ENCODE measurements at regions not wholly inside any gene's neighbourhood (a gene's known extent, or its start where the extent isn't known, plus 50 kb on each side); places are given as distances from the start of the nearest gene placed in this dataset.

DNA sequence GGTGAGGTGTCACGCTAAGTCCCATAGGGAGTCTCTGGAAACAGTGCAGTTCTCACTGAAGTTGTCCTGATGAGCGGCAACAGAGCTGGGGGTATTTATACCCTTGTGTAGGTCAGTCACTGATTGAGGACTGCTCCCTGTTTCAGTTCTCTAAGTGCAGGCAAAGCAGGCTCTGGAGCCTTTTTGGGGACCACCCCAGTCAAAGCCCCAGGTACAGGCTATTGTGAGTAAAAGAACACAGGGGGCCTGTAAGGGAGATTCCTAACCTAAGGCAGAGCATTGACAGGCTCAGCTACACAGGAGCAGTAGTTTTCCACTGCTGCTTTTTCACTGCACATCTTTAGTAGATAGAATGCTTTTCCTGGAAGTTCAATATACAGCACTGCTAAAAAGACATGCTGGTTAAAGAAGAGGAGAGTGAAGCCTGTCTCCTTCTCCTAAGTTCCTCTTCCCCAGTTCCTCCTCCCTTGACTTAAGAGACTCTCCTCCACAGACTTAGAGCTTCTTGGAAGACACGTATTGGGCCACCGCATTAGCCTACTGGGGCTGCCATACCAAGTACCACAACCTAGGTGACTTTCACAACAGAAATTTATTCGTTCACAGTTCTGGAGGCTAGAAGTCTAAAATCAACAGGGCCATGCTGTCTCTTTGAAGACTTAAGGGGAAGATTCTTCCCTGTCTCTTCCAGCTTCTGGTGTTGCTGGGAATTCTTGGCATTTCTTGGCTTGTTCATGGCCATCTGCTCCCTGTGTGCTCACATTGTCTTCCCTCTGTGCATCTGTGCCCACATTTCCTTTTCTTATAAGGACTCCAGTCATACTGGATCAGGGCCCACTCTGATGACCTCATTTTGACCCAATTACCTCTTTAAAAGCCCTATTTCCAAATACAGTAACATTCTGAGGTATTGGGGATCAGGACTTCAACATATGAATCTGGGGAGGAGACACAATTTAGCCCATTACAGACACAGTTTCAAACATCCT is 221.0 kb downstream of the ESM1 start:
- no peak overlapping the region for H3K27ac ChIP-seq (ENCODE audit: low read length)
- H3K27me3 ChIP-seq (ENCODE audit: control insufficient read depth, insufficient read depth): no peaks in the 10 kb centered on the region
- no peaks in the 10 kb centered on the region for H3K9me3 ChIP-seq (ENCODE audit: control insufficient read depth, low read length)
- H3K4me3 ChIP-seq (ENCODE audit: low read length): no peak overlapping the region
- intact Hi-C loops (cut with DNase I): loop anchor here in 1 of 4 donors (10.0 kb wide), 1 partner anchor 250 kb away; the partner anchor contains the start of gene SNX18
- ATAC-seq (no peak), DNase-seq (no peak)
- 92% methylated on average over 5 of the region's 5 CpGs for WGBS
- H3K4me1 ChIP-seq (ENCODE audit: control insufficient read depth, insufficient read depth, low read length): peaks cover 6% of the 10 kb centered on the region

DNA sequence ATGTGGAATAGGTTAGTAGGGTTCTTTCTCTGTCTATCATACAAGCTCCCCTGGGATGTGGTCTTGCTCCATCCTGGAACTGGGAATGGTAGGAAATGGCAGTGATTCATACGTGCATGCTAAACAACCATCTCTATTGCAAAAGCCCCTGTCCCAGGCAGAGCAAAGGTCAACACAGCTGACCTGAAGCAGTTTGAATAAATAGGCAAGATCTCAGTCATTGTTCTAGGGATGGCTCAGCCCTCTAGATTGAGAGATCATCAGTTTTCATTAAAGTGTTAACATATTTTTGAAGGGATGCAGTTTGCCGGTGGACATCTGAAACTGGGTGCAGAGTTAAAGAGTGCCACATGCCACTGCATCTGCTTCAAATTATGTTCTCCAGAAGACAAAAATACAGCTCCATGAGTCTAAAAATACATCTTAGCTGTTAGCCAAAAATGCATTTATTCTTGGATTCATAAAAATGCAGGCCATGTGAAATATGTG is 224.1 kb downstream of the ESM1 start:
- no peaks in the 10 kb centered on the region for H3K9me3 ChIP-seq (ENCODE audit: control insufficient read depth, low read length)
- no peak overlapping the region for H3K4me3 ChIP-seq (ENCODE audit: low read length)
- ATAC-seq (peak; percentile 65 to 85), DNase-seq (peak in 1 of 3 donors; percentile 62)
- intact Hi-C loops (cut with DNase I): loop anchor here in 1 of 4 donors (10.0 kb wide), 1 partner anchor 246 kb away; the partner anchor contains the start of gene SNX18
- H3K27me3 ChIP-seq (ENCODE audit: control insufficient read depth, insufficient read depth): no peaks in the 10 kb centered on the region
- no peak overlapping the region for H3K27ac ChIP-seq (ENCODE audit: low read length)
- 55% methylated on average over 2 of the region's 2 CpGs for WGBS
- peaks cover 6% of the 10 kb centered on the region for H3K4me1 ChIP-seq (ENCODE audit: control insufficient read depth, insufficient read depth, low read length)

DNA sequence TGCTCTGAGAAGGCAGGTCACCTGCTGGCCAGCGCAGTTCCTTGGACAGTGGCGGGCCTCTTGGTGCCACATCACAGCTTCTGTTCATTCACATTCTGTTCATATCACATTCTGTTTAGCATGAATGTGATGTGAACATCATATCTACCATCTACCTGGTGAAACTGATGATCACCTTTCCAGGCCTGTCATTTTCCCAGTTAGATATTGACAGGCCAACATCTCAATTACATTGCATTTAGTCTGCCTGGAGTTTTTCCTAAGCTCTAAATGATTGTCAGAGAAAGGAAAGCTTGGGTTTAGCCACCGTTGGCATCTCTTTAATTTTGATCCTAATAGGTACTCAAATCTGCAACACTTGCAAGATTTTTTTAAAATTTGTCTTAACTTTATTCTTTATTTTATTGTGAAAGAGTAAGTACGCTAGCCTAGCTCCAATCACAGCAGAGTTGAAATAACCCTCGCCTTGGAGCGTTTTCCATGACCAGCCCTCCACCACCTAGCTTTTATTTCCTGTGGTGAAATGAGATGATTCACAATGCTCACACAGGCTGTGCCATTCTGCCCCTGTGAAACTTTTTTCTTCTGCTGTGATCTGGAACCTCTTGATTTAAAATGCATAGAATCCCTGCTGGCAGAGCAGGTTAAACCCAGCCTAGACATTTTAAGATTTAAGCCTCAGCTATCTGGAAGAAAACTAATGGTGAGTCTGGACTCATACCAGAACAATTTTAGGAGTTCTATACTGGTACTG is 225.0 kb downstream of the ESM1 start:
- ATAC-seq (peak in 1 of 2 donors; percentile 15), DNase-seq (no peak)
- intact Hi-C loops (cut with DNase I): loop anchor here in 1 of 4 donors (10.0 kb wide), 1 partner anchor 246 kb away; the partner anchor contains the start of gene SNX18
- WGBS: 89% methylated on average over 6 of the region's 6 CpGs
- Histone ChIP-seq H3K27ac (ENCODE audit: low read length) (no peak overlapping the region), H3K9me3 (ENCODE audit: control insufficient read depth, low read length) (no peaks in the 10 kb centered on the region), H3K4me3 (ENCODE audit: low read length) (no peak overlapping the region), H3K4me1 (ENCODE audit: control insufficient read depth, insufficient read depth, low read length) (peaks cover 6% of the 10 kb centered on the region), H3K27me3 (ENCODE audit: control insufficient read depth, insufficient read depth) (no peaks in the 10 kb centered on the region)

DNA sequence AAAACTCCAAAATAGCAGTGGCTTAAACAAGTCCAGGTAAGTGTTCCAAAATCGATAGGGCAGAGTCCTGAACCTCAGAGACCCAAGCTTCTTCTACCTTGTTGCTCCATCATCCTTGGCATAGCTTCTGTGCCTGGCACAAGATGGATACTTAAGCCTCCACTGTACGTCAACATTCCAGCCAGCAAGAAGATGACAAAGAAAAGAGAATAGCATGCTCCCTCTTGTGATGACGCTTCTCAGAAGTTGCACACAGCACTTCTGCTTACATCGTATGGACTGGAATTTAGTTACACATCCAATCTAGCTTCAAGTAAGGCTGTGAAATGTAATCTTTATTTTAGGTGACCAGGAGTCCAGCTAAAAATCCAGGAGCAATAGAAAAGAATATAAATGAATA is 227.4 kb downstream of the ESM1 start:
- Histone ChIP-seq H3K4me1 (ENCODE audit: control insufficient read depth, insufficient read depth, low read length) (peaks cover 3% of the 10 kb centered on the region), H3K27me3 (ENCODE audit: control insufficient read depth, insufficient read depth) (no peaks in the 10 kb centered on the region), H3K9me3 (ENCODE audit: control insufficient read depth, low read length) (no peaks in the 10 kb centered on the region), H3K4me3 (ENCODE audit: low read length) (no peak overlapping the region), H3K27ac (ENCODE audit: low read length) (no peak overlapping the region)
- intact Hi-C loops (cut with DNase I): no loop called here
- DNase-seq: no peak
- WGBS: 60% methylated on average over 4 of the region's 4 CpGs
- no peak for ATAC-seq

DNA sequence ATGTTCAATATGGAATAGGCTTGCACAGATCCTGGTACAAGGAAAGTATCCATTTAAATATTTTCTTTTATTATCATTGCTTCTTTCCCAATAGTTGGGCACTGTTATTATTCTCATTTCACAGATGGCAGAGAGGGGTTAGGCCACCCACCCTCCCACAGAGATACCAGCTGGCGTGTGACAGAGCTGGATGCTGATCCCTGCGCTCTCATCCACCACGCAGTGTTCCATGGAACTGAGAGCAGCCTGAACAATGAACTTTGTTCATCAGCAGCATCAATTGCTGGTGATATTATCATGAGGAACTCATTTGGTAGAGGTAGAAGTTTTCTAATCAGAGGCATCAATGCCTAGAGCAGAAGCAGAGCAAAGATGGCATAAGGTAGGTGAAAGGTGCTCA is 227.9 kb downstream of the ESM1 start:
- H3K9me3 ChIP-seq (ENCODE audit: control insufficient read depth, low read length): no peaks in the 10 kb centered on the region
- 98% methylated on average over 3 of the region's 3 CpGs for whole genome bisulfite sequencing
- H3K27me3 ChIP-seq (ENCODE audit: control insufficient read depth, insufficient read depth): no peaks in the 10 kb centered on the region
- no peak overlapping the region for H3K4me3 ChIP-seq (ENCODE audit: low read length)
- intact Hi-C loops (cut with DNase I): no loop called here
- no peak for ATAC-seq
- DNase-seq: no peak
- peaks cover 3% of the 10 kb centered on the region for H3K4me1 ChIP-seq (ENCODE audit: control insufficient read depth, insufficient read depth, low read length)
- no peak overlapping the region for H3K27ac ChIP-seq (ENCODE audit: low read length)

DNA sequence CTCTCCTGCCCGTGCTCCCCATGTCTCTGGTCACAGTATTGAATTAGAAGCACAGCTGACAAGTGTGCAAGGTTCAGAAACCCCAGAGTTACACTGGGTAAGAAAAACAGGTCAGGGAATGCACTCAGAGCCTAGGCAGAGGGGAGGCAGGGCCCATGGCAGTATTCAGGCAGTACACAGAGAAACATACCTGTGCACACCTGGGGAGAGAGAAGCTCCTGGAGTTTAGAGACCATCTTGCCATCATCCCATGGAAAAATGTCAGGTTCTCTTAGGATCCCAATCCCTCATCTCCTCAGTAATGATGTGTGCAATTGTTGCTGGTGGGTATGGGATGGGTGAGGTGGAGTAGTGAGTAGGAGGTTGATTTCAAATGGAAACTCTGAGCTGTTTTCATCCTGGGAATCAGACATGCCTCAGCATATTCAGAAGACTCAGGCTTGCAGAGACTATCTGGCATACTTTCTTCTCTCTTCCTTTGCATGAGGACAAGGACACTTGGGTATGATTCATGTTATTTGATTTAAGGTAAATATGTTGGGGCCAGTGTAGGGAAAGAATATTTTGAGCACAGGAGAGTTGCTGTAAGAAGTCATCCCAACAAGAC is 228.5 kb downstream of the ESM1 start:
- H3K4me1 ChIP-seq (ENCODE audit: control insufficient read depth, insufficient read depth, low read length): peaks cover 3% of the 10 kb centered on the region
- no peaks in the 10 kb centered on the region for H3K9me3 ChIP-seq (ENCODE audit: control insufficient read depth, low read length)
- ATAC-seq (no peak), DNase-seq (no peak)
- intact Hi-C loops (cut with DNase I): no loop called here
- WGBS: 97% methylated on average over 1 of the region's 1 CpG
- no peak overlapping the region for H3K4me3 ChIP-seq (ENCODE audit: low read length)
- no peaks in the 10 kb centered on the region for H3K27me3 ChIP-seq (ENCODE audit: control insufficient read depth, insufficient read depth)
- H3K27ac ChIP-seq (ENCODE audit: low read length): no peak overlapping the region

DNA sequence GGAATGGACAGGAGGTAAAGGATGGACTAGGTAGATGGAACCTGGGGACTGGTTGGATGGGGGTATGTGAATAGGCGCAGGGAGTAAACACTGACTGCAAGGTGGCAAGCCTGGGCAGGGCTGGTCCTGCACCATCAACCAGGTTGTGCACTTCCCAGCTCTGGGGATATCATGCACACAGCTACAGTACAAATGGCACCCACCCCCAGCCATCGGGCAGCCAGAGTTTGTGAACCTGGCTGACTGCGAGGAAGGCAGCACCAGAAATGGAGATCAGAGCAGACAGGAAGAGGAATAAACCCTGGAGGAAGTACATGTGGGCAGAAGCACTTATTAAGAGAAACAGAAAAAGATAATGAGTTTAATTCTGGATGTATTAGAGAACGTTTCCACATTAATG is 229.1 kb downstream of the ESM1 start:
- Histone ChIP-seq H3K27ac (ENCODE audit: low read length) (no peak overlapping the region), H3K27me3 (ENCODE audit: control insufficient read depth, insufficient read depth) (no peaks in the 10 kb centered on the region), H3K9me3 (ENCODE audit: control insufficient read depth, low read length) (no peaks in the 10 kb centered on the region), H3K4me3 (ENCODE audit: low read length) (no peak overlapping the region), H3K4me1 (ENCODE audit: control insufficient read depth, insufficient read depth, low read length) (no peaks in the 10 kb centered on the region)
- intact Hi-C loops (cut with DNase I): no loop called here
- ATAC-seq (no peak), DNase-seq (no peak)
- 74% methylated on average over 4 of the region's 4 CpGs for WGBS

DNA sequence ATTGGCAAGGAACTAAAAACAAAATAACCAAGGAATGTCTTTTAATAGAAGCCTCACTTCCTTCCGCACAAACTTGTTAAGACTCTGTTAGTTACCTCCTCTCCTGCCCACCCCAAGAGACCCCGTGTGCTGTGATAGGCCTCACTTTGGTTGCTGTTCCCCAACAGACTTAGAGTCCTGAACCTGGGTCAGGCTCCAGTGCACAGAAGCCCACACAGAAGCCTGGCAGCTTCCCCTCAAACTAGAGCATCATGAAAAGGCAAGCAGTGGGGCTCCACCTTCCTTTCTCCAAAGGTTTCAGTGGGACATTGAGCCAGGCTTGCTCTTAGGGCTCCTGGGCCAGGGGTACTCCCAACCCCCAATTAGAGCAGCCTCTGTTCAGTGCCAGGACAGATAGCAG is 230.5 kb downstream of the ESM1 start:
- intact Hi-C loops (cut with DNase I): no loop called here
- WGBS: 74% methylated on average over 2 of the region's 2 CpGs

DNA sequence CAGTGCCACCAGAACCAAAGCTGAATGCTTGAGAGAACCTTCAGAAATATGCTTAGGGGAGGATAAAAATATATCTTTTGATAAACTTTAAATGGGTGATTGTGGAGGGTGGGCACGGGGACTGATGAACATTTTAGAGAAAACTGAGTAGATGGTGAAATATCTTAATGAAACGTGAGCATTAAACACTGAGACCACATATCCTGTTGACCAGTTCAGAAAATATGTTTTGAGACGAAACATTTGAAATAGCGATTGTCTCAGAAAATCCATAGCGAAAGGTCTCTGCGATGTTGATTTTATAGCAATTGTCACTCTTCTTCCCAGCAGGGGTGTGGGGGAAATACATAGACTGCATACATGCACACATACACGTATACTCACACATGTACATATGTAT is 231.0 kb downstream of the ESM1 start:
- H3K27ac ChIP-seq (ENCODE audit: low read length): no peak overlapping the region
- 93% methylated on average over 7 of the region's 7 CpGs for WGBS
- H3K4me1 ChIP-seq (ENCODE audit: control insufficient read depth, insufficient read depth, low read length): no peaks in the 10 kb centered on the region
- ATAC-seq: no peak
- H3K9me3 ChIP-seq (ENCODE audit: control insufficient read depth, low read length): no peaks in the 10 kb centered on the region
- intact Hi-C loops (cut with DNase I): no loop called here
- no peak for DNase-seq
- no peaks in the 10 kb centered on the region for H3K27me3 ChIP-seq (ENCODE audit: control insufficient read depth, insufficient read depth)
- no peak overlapping the region for H3K4me3 ChIP-seq (ENCODE audit: low read length)

More for the DNA sequence above, 230.5 kb downstream of the ESM1 start:
- DNase-seq (no peak), ATAC-seq (no peak)
- H3K4me3 ChIP-seq (ENCODE audit: low read length): no peak overlapping the region
- no peaks in the 10 kb centered on the region for H3K9me3 ChIP-seq (ENCODE audit: control insufficient read depth, low read length)
- no peaks in the 10 kb centered on the region for H3K27me3 ChIP-seq (ENCODE audit: control insufficient read depth, insufficient read depth)
- H3K27ac ChIP-seq (ENCODE audit: low read length): no peak overlapping the region
- H3K4me1 ChIP-seq (ENCODE audit: control insufficient read depth, insufficient read depth, low read length): no peaks in the 10 kb centered on the region

DNA sequence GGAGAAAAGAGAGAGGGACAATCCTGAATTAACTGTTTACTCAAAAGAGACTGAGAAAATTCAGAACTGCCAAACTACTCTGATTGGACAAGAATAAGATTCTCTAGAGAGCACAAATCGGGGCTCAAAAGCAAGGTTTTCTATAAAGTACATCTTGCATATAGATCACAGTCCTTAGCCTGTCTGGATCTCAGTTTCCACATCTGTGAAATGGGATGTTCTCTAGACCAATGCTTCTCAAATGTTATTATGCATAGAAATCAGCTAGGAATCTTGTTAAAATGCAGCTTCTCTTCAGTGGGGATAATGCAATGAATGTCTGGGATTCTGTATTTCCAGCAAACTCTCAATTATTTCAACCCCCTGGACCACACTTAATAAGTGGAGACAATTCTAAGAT is 231.6 kb downstream of the ESM1 start:
- Histone ChIP-seq H3K4me1 (ENCODE audit: control insufficient read depth, insufficient read depth, low read length) (no peaks in the 10 kb centered on the region), H3K27ac (ENCODE audit: low read length) (no peak overlapping the region), H3K9me3 (ENCODE audit: control insufficient read depth, low read length) (no peaks in the 10 kb centered on the region), H3K4me3 (ENCODE audit: low read length) (no peak overlapping the region), H3K27me3 (ENCODE audit: control insufficient read depth, insufficient read depth) (no peaks in the 10 kb centered on the region)
- intact Hi-C loops (cut with DNase I): no loop called here
- 100% methylated on average over 1 of the region's 1 CpG for whole genome bisulfite sequencing
- DNase-seq: no peak
- ATAC-seq: no peak

Measured in right cardiac atrium (tissue), 5 donors.